ENCODE measurements at regions not wholly inside any gene's neighbourhood (a gene's known extent, or its start where the extent isn't known, plus 50 kb on each side); places are given as distances from the start of the nearest gene placed in this dataset.
A peak's percentile ranks its signal among the peaks of the same experiment; 100 is the strongest.

GRCh38 chr21:16040601-16041000 lies 310.8 kb downstream of the USP25 start:
- H3K36me3 Mint-ChIP-seq, result peaks cover 16% of the 10 kb centered on the region
- peaks cover 16% of the 10 kb centered on the region for H3K9me3 Mint-ChIP-seq
- no peak overlapping the region for H3K27ac Mint-ChIP-seq
- DNase-seq (ENCODE audit: low spot score in 2 of 2, unreplicated experiment in 2 of 2), result no peak
- TF ChIP-seq CTCF (IDR thresholded peaks at IDR 0.05; ENCODE audit: unreplicated experiment), result no peak
- peaks cover 33% of the 10 kb centered on the region for H3K4me1 Mint-ChIP-seq
- H3K27me3 Mint-ChIP-seq (ENCODE audit: low read depth), result no peaks in the 10 kb centered on the region
- H3K4me3 Mint-ChIP-seq, result no peak overlapping the region

- Mint-ChIP-seq H3K27ac (peak overlapping the region; percentile 67), H3K4me3 (no peak overlapping the region), H3K36me3 (peaks cover 9% of the 10 kb centered on the region), H3K27me3 (ENCODE audit: low read depth) (no peaks in the 10 kb centered on the region), H3K9me3 (peaks cover 10% of the 10 kb centered on the region), H3K4me1 (peaks cover 42% of the 10 kb centered on the region)
- no peak for DNase-seq (ENCODE audit: low spot score in 2 of 2, unreplicated experiment in 2 of 2)
- no peak for TF ChIP-seq CTCF (IDR thresholded peaks at IDR 0.05; ENCODE audit: unreplicated experiment)
Measured at GRCh38 chr21:16044676-16045075, 314.9 kb downstream of the USP25 start.

- Mint-ChIP-seq H3K4me1 (peaks cover 43% of the 10 kb centered on the region), H3K27me3 (ENCODE audit: low read depth) (no peaks in the 10 kb centered on the region), H3K27ac (peak overlapping the region; percentile 78), H3K9me3 (peaks cover 5% of the 10 kb centered on the region), H3K4me3 (no peak overlapping the region), H3K36me3 (peaks cover 7% of the 10 kb centered on the region)
- no peak for DNase-seq (ENCODE audit: low spot score in 2 of 2, unreplicated experiment in 2 of 2)
- TF ChIP-seq CTCF (IDR thresholded peaks at IDR 0.05; ENCODE audit: unreplicated experiment), result no peak
Measured at GRCh38 chr21:16046656-16047330, 317.0 kb downstream of the USP25 start.

- peak overlapping the region; percentile 89 for H3K27ac Mint-ChIP-seq
- DNase-seq (ENCODE audit: low spot score in 2 of 2, unreplicated experiment in 2 of 2), result no peak
Measured at GRCh38 chr21:16047904-16048303, 318.1 kb downstream of the USP25 start.

GRCh38 chr21:16055014-16055413 lies 325.2 kb downstream of the USP25 start:
- no peak overlapping the region for H3K27ac Mint-ChIP-seq
- no peak overlapping the region for H3K4me3 Mint-ChIP-seq

More at GRCh38 chr21:16047904-16048303, 318.1 kb downstream of the USP25 start:
- Mint-ChIP-seq H3K27me3 (ENCODE audit: low read depth) (no peaks in the 10 kb centered on the region), H3K4me3 (no peak overlapping the region), H3K9me3 (peaks cover 5% of the 10 kb centered on the region), H3K4me1 (peaks cover 36% of the 10 kb centered on the region), H3K36me3 (peaks cover 7% of the 10 kb centered on the region)
- no peak for TF ChIP-seq CTCF (IDR thresholded peaks at IDR 0.05; ENCODE audit: unreplicated experiment)

More at GRCh38 chr21:16055014-16055413, 325.2 kb downstream of the USP25 start:
- Mint-ChIP-seq H3K27me3 (ENCODE audit: low read depth) (no peaks in the 10 kb centered on the region), H3K36me3 (peaks cover 13% of the 10 kb centered on the region), H3K9me3 (peaks cover 13% of the 10 kb centered on the region), H3K4me1 (peaks cover 8% of the 10 kb centered on the region)
- no peak for TF ChIP-seq CTCF (IDR thresholded peaks at IDR 0.05; ENCODE audit: unreplicated experiment)
- no peak for DNase-seq (ENCODE audit: low spot score in 2 of 2, unreplicated experiment in 2 of 2)

Measured in mesothelial cell of epicardium (in vitro differentiated cells).